ENCODE measurements at regions not wholly inside any gene's neighbourhood (a gene's known extent, or its start where the extent isn't known, plus 50 kb on each side); places are given as distances from the start of the nearest gene placed in this dataset.

DNA sequence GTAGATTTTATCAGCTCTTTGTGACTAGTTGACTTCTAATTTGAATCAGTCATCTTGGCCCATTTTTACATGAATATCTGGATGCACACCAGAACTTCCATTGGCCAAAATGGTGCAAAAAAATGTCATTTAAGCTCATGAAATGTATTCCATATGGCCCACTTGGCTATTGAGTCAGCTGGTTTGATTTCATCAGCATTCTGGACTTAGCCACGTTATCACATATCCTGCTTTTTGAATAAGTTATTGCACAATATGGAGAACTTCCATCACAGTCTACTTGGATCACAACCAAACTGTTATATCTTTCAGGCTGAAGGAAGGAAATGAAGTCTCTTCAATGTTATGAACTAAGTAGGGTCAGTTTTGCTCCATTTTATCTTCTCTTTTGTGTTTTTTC, 640.6 kb downstream of the PCDH7 start:
- TF ChIP-seq, protein P1, sequence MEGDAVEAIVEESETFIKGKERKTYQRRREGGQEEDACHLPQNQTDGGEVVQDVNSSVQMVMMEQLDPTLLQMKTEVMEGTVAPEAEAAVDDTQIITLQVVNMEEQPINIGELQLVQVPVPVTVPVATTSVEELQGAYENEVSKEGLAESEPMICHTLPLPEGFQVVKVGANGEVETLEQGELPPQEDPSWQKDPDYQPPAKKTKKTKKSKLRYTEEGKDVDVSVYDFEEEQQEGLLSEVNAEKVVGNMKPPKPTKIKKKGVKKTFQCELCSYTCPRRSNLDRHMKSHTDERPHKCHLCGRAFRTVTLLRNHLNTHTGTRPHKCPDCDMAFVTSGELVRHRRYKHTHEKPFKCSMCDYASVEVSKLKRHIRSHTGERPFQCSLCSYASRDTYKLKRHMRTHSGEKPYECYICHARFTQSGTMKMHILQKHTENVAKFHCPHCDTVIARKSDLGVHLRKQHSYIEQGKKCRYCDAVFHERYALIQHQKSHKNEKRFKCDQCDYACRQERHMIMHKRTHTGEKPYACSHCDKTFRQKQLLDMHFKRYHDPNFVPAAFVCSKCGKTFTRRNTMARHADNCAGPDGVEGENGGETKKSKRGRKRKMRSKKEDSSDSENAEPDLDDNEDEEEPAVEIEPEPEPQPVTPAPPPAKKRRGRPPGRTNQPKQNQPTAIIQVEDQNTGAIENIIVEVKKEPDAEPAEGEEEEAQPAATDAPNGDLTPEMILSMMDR (IDR thresholded peaks at IDR 0.05), result no peak
- no peak for TF ChIP-seq POLR2A (IDR thresholded peaks at IDR 0.05)
- TF ChIP-seq EP300 (IDR thresholded peaks at IDR 0.05), result no peak
